ENCODE measurements at regions not wholly inside any gene's neighbourhood (a gene's known extent, or its start where the extent isn't known, plus 50 kb on each side); places are given as distances from the start of the nearest gene placed in this dataset.

GRCh38 chr2:76478266-76479035 is 767.7 kb upstream of the GCFC2 start:
- no peak for TF ChIP-seq CTCF (IDR thresholded peaks at IDR 0.05; ENCODE audit: poor library complexity)
- no peak for TF ChIP-seq EZH2 (IDR thresholded peaks at IDR 0.05; ENCODE audit: borderline replicate concordance)
- TF ChIP-seq EZH2phosphoT487 (IDR thresholded peaks at IDR 0.05; ENCODE audit: low read depth, severe bottlenecking, unreplicated experiment): no peak

Data from hepatocyte (in vitro differentiated cells).